GM19395 (cell line): ENCODE measurements at regions not wholly inside any gene's neighbourhood (a gene's known extent, or its start where the extent isn't known, plus 50 kb on each side); places are given as distances from the start of the nearest gene placed in this dataset.
"Not testable (repeated sequence)": the region's sequence is repeated elsewhere in the genome, so short reads cannot be mapped to it uniquely, and the experiment has no call there.

ENCODE experiments used
- ATAC-seq: cut with Tn5 transposase; IDR thresholded peaks from one replicate; pipeline ENCODE4 v1.9.1; 2021; ENCODE audit warnings: mild to moderate bottlenecking, moderate library complexity; ENCODE audit not compliant: unreplicated experiment

DNA sequence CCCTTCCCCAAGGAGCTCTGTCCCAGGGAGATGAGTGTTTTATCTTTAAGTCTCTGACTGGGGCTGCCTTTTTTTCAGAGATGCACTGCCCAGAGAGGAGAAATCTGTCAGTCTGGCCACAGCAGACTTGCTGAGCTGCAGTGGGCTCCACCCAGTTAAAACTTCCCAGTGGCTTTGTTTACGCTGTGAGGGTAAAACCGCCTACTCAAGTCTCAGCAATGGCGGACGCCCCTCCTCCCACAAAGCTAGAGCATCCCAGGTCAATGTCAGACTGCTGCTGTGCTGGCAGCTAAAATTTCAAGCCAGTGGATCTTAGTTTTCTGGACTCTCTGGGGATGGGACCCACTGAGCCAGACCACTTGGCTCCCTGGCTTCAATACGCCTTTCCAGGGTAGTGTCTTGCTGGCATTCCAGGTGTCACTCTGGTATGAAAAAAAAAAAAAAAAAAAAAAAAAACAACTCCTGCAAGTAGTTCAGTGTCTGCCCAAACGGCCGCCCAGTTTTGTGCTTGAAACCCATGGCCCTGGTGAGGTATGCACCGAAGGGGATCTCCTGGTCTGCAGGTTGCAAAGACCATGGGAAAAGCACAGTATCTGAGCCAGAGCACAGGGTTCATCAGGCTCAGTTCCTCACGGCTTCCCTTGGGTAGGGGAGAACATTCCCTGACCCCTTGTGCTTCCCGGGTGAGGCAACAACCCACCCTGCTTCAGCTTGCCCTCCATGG lies 1616.1 kb upstream of the ADGRL3 start:
- ATAC-seq = no peak

DNA sequence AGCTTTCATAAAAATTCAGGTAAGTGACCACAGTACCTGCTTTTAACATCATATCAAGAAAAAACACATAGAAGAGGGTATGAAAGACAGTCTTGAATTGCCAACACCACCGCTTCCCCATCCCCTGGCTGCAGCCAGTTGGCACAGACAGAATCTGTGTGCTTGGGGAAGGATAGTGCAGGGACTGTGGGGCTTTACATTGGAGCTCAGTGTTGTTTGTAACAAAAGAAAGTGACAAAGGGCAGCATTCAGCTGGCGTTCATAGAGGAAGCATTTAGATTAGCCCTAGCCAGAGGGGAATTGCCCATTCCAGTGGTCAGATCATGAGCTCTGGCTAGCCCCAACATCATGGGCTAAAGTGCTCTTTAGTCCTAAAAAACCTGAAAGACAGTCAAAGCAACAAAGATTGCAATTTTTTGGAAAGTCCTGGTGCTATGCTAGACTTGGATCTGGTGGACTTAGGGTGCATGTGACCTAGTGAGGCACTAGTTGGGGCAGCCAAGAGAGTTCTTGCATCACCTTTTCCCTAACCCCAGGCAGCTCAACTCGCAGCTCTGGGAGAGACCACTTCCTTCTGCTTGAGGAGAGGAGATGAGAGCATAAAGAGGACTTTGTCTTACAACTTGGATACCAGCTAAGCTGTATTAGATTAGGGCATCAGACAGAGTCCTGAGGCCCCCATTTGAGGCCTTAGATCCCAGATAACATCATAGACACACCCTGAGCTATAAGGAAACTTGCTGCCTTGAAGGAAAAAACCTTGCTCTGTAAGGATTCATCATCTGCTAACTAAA lies 1602.4 kb upstream of the ADGRL3 start:
- no peak for ATAC-seq

DNA sequence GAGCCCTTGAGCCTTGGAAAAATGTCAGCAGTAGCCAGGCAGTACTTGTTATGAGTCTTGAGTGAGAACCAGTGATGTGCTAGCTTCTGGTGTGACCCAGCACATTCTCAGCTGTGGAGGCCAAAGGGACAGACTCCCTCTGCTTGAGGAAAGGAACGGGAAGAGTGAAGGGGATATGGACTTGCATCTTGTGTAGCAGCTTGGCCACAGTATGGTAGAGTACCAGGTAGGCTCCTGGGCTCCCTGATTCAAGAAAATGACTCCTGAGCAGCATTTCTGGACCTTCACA lies 1601.9 kb upstream of the ADGRL3 start:
- ATAC-seq = no peak

DNA sequence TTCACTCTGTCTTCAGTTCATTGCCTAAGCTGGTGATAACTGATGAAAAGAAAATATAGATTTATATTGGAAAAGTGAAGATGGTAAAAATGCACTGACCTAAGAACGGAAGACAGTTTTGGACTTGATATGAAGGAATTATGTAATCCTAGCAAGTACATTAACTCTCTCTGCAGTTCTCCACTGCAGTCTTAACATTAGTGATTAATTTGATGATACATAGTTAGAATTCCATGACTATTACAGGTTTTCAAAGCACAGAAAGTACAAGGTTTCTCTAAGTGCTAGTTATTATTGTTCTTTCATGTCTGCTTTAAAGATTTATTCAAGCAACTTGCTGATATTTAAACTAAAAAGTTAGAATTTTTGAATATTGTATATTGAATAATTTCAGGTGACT lies 1591.7 kb upstream of the ADGRL3 start:
- no peak for ATAC-seq

DNA sequence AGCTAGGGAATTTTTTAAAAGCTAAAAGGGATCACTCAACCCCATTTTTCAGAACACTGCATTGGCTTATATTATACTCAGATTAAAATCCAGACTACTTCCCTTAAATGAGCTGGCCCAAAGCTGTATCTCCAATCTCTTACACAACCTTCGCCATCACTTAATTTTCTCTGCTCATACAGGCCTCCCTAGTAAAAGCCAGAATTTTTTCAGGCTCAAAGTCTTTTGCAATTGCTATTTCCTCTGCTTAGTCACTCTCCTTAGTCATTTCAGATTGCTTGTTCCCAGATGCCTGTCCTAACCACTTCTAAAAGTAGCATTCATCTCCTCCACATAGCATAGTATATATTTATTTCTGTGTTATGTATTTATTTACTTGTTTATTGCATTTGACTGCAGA lies 1587.9 kb upstream of the ADGRL3 start:
- no peak for ATAC-seq

DNA sequence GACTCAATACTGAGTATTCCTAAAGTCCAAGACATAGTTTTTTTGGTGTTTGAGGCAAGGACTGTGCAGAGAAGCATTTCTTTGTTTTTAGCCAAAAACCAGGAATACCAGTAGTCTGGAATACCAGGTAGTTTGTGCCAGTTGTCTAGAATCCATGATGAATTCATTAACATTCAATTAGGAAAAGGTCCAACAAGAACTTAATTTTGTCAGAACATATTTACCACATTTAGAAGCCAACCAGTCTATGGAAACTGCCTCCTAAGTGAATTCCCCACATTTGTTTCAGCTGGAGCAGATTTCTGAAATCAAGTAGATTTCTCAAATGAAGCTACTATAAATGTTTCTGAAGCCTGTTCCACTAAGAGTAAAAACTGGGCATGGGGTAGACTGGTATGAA lies 1584.8 kb upstream of the ADGRL3 start:
- no peak for ATAC-seq

DNA sequence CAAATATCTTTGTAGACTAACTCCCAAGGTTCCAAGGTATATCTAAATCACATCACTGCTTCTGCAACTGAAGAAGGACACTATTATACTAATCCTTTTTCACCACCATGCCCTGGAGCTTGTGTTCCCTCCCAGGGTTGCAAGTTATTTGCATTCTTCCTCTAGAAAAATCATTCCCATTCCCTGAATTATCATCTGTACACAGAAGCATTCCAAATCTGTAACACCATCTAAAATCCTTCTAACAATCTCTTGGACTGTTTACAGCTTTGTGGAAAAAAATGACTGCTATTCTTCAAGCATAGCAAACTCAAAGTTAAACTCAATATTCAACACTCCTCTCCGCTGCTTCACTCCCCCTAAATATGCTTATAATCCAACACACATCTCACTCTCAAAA lies 1570.8 kb upstream of the ADGRL3 start:
- ATAC-seq = no peak

DNA sequence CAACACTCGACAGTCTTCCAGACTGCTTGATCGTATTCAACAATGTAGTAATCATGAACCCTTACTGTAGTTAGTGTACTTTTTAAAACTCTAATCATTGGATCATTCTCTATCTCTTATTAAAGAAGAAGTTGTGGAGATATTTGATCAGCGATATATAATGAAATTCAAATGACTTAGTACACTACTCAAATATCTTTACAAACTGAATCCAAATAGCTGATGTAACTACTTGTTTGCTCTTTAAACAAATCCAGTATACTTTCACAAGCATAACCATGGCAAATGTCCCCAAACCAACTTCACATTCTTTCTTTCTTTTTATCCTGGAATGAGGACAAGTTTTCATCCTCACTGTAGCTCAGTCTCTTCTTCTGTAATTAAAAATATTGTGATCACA lies 1569.9 kb upstream of the ADGRL3 start:
- ATAC-seq = no peak

DNA sequence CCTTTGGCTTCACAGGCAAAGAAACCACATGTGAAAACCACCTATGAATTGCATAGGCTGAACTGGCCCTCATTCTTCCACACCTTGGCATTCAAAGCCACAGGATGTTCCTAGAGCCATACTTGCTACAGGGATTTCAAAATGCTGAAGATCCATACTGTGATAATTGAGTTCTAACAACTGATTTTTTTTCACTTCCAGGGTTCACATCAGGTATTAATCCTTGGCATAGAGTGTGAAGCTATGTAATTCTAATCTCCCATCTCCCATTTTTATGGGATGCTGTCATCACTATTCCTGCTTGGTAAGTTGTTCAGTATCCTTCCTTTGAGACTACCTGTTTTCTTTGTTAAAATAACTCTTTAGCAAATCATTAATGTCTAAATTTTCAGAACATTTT lies 1569.2 kb upstream of the ADGRL3 start:
- ATAC-seq = no peak

DNA sequence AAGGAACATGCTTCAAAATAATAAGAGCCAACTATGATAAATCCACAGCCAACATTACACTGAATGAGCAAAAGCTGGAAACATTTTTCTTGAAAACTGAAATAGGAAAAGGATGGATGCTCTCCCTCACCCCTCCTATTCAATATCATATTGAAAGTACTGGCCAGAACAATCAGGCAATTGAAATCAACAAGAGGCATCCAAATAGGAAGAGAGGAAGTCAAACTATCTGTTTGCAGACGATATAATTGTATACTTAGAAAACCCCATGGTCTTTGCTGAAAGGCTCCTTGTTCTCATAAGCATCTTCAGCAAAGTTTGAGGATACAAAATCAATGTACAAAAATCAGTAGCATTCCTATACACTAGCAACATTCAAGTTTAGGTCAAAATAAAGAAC lies 1562.5 kb upstream of the ADGRL3 start:
- no peak for ATAC-seq

DNA sequence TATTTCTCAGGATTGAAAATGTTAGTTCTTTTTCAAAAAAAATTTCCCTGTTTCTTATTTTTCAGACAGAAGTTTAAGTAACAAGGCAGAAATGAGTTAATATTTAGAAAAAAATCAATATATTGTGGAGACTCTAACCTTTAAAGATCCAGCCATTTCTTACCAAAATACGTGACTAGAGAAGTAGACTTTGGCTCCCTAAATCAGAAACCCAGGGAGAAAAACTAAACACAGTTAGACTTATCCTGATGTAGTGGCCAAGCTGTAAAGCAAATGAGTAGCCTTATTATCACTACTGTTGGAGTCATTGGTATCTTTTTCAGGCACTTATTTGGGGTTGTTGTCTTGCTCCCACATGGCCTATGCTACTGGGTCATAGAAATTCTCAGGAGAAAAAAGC lies 1556.4 kb upstream of the ADGRL3 start:
- ATAC-seq = no peak

DNA sequence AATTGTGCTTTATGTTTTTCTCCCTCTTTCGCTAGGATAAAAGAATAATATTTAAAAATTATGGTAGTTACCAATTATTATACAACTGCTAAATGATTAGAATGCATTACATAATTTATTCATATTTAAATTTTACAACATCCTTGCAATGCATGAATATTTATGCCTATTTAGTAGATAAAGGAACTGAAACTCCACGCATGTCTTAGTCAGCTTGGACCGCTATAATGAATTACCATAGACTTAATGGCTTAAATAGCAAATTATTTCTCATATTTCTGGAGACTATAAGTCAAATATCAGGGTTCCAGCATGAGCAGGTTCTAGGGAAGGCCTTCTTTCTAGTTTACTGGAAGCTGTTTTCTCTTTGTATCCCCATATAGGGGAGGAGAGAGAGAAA lies 1555.4 kb upstream of the ADGRL3 start:
- no peak for ATAC-seq

DNA sequence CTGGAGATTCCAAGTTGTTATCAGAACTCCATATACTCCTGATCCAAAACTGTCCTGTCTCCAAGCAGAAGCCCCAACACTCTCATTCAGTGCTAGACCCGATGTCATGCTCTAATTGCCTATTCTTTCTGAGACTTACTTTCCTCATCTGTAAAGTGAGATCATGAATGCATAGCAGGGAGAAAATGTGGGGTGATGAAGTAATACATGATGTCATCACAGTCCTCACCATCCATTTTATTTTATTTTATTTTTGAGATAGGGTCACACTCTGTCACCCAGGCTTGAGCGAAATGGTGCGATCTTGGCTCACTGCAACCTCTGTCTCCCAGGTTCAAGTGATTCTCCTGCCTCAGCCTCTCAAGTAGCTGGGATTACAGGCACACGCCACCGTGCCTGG lies 1554.0 kb upstream of the ADGRL3 start:
- no peak for ATAC-seq

DNA sequence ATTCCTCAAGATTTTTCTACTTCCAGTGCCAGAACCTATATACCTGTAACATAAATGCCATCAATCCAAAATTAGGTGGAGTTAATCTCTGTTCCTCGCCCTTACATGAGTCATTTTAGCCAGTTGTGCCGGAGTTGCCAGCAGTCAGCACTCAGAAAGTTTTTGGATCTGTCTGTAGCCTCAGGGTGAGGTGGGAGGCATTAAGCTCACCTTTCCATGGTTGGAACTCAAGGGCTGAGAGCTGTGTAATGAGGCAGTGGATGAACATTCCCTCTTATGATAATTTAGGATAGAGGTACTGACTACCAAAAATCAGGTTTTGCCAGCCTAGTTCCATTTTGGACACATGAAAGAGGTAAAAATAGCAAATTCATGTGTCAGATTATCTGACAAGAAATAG lies 1553.1 kb upstream of the ADGRL3 start:
- no peak for ATAC-seq

DNA sequence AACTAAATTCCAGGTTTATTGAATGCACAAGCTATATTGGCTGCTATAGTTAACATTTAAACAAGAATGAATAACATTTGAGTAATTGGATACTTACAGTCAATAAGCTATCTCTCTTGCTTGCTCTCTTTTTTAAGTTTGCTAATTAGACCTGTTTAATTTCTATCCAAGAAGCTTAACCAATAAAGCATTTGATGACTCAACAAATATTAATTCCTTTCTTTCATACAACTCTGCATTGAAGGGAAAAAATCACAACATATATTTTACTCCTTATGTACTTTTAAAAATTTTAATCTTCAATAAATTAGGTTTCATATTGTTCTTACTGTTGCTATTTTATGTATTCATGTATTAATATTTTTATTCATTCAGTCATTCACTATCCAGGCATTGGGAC lies 1552.6 kb upstream of the ADGRL3 start:
- no peak for ATAC-seq

DNA sequence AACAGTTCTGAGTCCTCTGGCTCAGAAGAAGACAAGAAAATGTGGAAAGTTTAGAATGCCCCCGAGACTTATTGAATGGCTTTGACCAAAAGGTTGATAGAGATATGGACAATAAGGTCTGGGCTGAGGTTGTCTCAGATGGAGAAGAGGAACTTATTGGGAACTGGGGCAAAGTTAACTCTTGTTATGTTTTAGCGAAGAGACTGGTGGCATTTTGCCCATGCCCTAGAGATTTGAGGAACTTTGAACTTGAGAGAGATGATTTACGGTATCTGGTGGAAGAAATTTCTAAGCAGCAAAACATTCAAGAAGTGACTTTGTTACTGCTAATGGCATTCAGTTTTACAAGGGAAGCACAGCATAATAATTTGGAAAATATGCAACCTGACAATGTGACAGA lies 1549.3 kb upstream of the ADGRL3 start:
- no peak for ATAC-seq

DNA sequence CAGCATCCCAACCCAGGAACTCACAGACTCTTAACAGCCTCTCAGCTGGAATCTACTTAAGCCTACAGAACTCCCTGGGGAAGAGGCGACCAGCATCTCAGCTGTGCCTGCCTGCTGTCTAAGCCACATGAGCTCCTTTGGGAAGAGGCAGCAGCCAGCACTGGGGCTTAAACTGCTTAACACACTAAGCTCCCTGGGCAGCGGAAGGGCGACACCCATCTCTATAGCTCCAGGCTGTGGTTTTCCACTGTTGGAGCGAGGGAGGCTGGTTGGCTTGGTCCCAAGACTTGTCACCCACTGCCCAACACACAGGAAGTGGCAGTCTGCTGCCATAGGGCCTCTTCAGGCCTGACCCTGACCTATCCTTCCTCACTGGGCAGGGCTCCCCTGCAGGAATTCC lies 1544.1 kb upstream of the ADGRL3 start:
- ATAC-seq = no peak

DNA sequence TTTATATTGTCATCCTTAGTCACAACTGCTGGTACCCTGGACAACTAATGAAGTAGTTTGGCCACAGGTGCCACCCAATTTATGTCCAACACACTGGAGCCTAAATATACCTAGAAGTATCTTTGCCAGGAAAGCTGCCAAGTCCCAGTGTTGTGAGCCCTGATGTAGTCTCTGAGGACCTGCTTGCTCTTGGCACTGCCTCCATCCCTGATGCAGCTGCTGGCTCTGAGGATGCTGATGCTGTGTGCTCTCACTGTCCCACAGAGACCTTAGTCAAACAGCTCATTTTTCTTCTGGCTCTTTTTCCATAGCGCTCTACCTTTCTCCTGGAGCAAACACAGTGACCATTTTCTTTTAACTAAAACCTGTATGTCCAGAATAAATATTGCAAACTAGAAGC lies 1535.4 kb upstream of the ADGRL3 start:
- no peak for ATAC-seq

DNA sequence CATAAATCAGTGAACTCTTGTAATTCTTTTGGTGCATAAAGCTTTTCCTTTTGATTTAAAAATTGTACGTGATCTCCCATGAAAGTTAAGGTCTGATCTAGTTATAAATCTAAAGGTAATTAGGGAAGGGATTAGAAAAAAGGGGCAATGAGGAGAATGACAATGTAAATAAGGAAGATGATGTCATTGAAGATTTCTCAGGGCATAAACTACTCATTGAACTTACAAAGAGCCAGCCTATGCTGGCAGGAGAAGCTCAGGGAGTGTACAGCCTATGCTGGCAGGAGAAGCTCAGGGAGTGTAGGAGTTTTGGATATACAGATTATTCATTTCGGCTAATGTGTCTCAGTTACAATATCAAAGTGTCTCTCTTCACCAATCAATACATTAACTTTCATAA lies 1533.5 kb upstream of the ADGRL3 start:
- ATAC-seq = no peak

DNA sequence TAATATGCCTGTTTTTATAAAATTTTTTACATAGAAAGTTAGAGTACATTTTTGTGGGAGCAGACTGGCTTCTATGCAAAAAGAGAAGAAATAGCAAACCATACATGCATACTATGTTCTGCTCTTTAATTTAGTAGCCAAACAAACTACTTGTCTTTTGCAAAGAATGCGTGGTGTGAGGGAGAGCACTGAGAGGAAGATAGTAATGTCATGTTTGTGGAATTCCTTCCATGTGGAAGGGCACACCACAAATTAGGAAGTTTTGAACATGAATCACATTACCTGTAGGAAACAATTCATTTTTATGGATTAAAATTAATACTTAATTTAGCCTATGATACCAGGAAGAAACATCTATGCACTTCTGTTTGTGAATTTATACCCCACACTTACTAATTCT lies 1529.1 kb upstream of the ADGRL3 start:
- no peak for ATAC-seq

DNA sequence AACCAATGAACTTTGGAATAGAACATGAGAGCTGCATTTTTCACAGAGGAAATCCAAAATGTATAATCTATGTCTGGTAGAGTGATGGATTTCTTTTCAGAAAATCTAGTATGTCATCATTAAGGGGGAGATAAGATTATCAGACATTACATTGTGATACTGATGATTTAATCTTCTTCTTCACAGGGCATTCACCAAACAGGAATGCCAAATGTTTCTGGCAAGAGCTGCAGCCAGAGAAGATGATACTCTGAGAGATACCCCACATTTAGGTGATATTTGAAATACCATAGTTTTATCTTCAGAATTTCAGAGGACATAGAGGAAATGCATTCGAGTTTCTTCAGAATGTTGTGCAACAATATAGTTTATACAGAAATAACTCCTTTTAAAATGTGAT lies 1523.7 kb upstream of the ADGRL3 start:
- ATAC-seq = no peak

DNA sequence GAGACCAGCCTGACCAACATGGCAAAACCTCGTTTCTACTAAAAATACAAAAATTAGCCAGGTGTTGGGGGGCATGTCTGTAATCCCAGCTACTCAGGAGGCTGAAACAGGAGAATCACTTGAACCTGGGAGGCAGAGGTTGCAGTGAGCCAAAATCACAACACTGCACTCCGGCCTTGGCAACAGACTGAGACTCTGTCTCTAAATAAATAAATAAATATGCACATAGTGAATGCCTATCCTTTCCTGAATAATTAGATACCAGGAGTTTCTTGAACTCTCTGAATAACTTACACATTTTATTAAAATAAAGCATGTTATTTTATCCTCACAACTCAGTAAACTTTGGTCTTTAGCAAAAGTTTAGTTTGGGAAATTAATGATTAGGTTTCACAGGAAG lies 1523.1 kb upstream of the ADGRL3 start:
- ATAC-seq = not testable (repeated sequence)

DNA sequence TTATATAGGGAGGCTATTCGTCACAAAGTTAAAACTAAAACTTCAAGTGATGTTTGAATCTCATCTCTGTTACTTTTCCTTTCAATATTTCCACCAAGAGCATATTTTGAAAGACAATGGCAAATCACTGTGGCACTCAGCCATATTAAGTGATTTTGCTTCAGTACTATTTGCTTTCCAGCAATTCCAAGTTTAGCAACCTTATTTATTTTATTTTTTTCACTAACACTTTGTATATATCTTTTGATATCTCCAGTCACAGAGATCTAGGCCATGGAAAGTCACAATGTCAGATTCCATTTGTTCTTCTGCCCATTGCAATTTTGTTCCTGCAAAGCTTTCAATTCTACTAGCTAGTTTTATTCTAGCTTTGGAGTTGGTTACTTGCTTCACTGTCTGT lies 1514.5 kb upstream of the ADGRL3 start:
- ATAC-seq = no peak
